Gastroesophageal sphincter (tissue), 3 donors: ENCODE measurements at regions not wholly inside any gene's neighbourhood (a gene's known extent, or its start where the extent isn't known, plus 50 kb on each side); places are given as distances from the start of the nearest gene placed in this dataset.

Source experiments
- CTCF ChIP-seq, 4 experiments: fragments of 200-600 bp in 2 of 4; fragments of 450-650 bp in 2 of 4; sonication (generic) in 1 of 4; IDR thresholded peaks; one replicate each; pipeline ENCODE4 v1.5.1; 2017 to 2019; ENCODE audit warnings: antibody characterized with exemption in 4 of 4, mild to moderate bottlenecking in 2 of 4, moderate library complexity in 2 of 4
- EP300 ChIP-seq: sonication (generic); formaldehyde crosslinking; IDR thresholded peaks from one replicate; pipeline ENCODE4 v1.6.1; 2017; ENCODE audit warnings: antibody characterized with exemption, mild to moderate bottlenecking
- POLR2A ChIP-seq, 2 donors: fragments of 450-650 bp; IDR thresholded peaks; one replicate each; pipeline ENCODE4 v1.6.1; 2017; ENCODE audit warnings: antibody characterized with exemption in 2 of 2, mild to moderate bottlenecking in 2 of 2, moderate library complexity in 1 of 2
- POLR2AphosphoS5 ChIP-seq: sonication (generic); formaldehyde crosslinking; IDR thresholded peaks from one replicate; pipeline ENCODE4 v1.6.1; 2017; ENCODE audit warnings: antibody characterized with exemption

- no peak for TF ChIP-seq POLR2A (IDR thresholded peaks at IDR 0.05)
- no peak for TF ChIP-seq EP300
- TF ChIP-seq CTCF (IDR thresholded peaks at IDR 0.05) = no peak
- TF ChIP-seq POLR2AphosphoS5 = no peak
These were observed 611.5 kb downstream of the KCNJ18 start for GRCh38 chr17:22303865-22304264.
